ENCODE measurements at regions not wholly inside any gene's neighbourhood (a gene's known extent, or its start where the extent isn't known, plus 50 kb on each side); places are given as distances from the start of the nearest gene placed in this dataset.

- no peak for DNase-seq
These were observed 130.0 kb upstream of the MAOA start for GRCh38 chrX:43525901-43526610.

DNA sequence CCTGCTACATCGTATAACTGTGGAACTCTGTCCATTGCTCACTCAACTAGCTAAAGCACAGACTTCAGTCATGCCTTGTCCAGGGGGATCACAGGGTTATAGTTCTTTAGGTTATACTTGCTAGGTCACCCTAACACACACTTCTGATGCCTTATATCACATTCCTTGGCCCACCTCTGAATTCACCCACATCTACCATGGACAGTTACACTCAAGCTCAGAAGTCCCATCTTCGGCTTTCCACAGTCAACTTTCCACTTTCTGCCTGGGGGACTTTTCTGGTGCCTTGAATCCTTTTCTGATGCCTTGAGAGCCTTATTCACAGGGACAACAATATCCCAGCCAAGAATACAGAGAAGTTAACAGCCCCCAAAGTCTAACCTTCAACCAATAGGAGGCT lies 129.2 kb upstream of the MAOA start:
- DNase-seq, result no peak

- no peak for DNase-seq
These were observed 128.3 kb upstream of the MAOA start for GRCh38 chrX:43527801-43528200.

DNA sequence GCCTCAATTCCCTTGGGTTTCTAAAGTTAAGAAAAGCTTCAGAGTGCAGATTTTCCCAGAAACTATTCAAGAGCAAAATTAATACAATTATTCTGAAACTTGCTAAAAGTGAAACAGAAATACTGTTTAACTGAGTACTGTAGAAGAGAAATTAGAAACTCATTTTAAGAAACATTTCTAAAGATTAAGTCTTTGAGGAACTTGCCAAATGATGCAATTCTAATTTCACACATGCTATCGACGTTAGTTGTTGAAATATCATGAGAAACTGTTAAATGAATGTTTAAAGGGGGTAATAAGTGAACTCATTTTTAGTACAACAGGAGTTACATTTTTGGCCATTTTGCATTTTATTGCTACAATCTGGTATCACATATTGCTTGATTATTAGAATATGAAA lies 125.3 kb upstream of the MAOA start:
- DNase-seq, result no peak

- DNase-seq, result no peak
These were observed 115.8 kb upstream of the MAOA start for GRCh38 chrX:43540318-43540717.

DNA sequence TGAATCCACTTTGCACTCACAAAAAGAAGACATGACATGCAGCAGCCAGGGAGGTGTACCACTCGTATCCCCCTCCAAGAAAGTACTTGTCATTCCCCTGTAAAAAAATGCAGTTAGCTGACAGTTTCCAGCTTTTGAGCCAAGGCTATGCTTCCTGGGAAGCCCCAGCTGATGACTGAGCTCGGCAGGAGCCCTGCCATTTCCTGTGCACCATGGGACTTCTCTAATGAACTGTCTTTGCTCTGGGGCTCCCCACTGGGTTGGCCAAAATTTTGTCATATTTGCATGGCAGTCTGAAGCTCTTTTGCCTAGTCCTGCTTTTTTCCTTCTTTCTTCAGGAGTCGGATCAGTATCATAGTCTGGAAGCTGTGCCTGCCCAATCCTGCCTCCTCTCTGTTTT lies 104.5 kb upstream of the MAOA start:
- peak; percentile 59 for DNase-seq

GRCh38 chrX:43552156-43552555 lies 103.9 kb upstream of the MAOA start:
- no peak for DNase-seq

DNA sequence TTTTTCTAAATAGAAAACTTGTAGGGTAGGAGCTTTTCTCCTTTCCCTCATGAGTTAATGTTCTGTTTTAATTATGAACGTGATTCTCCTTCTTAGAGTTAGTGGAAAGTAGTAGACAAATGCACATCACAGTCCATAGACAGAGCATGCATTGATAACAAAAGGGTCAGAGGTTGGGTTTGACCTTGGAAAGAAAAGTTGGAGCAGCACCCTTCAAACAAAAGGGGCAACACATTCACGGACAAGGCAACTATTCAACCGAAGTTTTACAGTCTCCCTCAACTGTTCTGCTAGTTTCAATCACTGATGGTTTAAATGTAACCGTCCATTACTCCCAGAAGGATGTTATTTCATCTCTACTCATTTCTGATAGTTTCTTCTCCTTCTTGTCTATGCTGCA lies 103.4 kb upstream of the MAOA start:
- DNase-seq, result no peak

DNA sequence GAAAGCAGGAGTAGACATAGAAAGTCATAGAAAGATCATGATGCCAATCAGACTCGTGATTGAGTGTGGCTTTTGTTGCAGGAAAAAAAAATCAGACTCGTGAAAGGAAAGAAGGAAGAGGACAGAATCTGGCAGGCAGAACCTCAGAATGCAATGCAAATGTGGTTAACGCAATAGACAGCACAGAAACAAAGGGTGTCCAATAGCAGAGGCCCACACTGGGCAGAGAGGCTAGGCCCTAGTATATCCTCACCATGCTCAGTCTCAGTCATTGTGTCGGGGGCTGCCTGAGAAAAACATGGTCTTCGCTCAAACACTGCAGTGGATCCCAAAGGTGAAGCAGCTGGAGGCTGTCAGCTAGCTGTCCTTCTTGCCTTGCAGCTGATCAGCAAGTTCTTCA lies 102.8 kb upstream of the MAOA start:
- DNase-seq, result no peak

DNA sequence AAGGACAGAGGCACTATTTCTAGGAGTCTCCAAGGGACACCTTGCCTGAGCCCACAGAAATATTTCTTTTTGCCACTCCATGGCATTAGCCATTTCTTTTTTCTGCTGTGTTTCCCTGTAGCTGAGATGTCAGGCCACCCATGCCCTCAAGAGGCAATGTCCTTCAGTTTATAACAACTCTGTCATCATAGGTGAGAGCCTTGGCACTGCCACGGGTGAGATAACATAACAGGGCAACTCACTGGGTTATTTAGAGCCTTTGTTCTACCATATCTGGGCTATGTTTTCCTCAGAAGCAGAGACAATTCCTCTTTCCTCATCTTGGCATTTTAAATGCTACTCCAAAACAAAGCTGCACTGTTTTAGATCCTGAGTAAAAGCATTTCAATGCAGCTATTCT lies 99.9 kb upstream of the MAOA start:
- DNase-seq, result no peak

- peak; percentile 59 for DNase-seq
These were observed 98.3 kb upstream of the MAOA start for GRCh38 chrX:43557792-43558191.

GRCh38 chrX:43559644-43560043 lies 96.5 kb upstream of the MAOA start:
- DNase-seq, result peak; percentile 75

GRCh38 chrX:43560247-43560946 lies 95.7 kb upstream of the MAOA start:
- no peak for DNase-seq

GRCh38 chrX:43562372-43562771 lies 93.7 kb upstream of the MAOA start:
- DNase-seq, result no peak

GRCh38 chrX:43564953-43565352 lies 91.1 kb upstream of the MAOA start:
- DNase-seq, result no peak

DNA sequence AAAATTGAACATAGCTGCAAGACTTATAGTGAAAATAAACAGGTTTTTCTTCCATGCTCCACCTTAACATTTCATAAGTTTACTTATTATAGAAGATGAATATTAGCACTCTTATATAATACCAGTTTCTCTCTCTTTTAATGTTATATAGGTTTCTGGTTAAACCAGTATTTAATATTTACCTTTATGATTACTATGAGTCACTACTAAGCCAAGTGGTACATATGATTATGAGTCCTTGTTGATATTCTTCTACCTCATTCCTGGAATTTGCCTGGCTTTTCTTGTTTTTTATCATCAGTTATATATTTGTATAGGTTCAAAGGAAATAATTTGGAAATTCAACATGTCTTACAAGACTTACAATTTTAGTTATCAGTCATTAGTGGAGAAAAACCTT lies 89.9 kb upstream of the MAOA start:
- DNase-seq, result no peak

DNA sequence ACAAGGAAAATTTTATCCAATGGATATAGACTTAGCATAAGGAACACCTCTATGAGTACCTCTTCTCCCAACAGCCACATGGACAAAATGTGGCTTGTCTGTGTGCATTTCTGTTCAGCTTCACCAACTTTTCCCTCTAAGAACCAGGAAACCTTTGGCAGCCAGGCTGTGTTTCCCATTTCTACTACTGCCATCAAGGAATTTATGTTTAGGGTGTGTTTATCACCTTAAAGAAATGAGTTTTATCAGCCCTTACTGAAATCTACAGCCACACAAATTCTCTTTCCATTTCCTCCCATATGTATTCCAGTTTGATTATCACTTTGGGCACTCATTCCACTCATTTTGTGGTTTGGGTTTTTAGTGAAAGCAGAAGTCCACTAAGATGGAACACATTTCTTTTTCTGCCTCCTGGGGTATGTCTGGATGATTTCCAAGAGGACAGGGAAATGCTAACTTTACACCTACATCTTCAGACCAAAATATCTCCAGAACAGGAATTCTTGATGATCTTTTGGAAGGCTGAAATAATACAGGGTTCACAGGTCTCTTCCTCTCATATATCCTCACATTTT lies 82.6 kb upstream of the MAOA start:
- DNase-seq, result no peak

GRCh38 chrX:43580621-43581020 lies 75.5 kb upstream of the MAOA start:
- DNase-seq, result no peak

- no peak for DNase-seq
These were observed 74.9 kb upstream of the MAOA start for GRCh38 chrX:43581167-43581566.

DNA sequence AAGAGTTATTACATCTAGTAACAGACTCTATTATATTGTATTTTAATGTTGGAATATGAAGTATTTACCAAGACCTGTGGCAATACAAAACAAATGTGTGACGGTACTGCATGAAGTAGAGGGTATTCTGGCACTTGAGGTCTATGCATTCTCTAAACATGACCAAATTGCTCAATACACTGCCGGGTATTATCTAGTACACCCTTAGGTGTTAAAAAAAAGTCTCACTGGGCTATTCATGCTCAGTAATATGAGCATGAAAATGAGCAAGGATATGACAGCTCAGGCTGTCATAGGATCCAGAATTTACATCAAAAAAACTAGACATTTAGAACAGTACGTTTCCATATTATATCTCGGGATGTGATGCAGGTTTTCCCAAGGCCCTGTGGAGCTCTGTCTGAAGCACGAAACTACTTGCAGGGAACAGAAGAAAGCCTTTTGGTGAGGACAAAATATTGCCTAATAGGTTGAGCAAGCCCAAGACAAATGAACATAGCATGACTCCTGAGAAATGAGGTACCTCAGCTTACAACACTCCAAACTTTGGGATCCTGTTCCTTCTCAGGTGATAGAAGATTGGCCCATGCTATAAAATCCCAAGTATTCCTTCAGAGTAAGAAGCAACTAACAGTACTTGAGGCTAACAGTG lies 74.1 kb upstream of the MAOA start:
- DNase-seq, result no peak

DNA sequence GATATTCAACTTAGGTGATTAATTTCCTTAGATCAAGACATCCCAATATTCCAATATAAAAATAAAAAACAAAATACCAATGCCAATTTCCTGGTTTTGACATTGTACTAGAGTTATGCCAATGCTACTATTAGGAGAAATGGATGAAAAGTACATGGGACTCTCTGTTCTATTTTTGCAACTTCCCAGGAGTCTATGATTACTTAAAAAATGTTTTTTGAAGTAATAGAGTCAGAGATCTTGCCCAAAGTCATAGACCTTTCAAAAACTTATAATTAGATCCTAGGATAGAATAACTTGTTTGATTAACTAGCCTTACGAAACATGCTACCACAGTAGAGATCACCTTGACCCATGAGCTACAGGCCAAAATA lies 73.6 kb upstream of the MAOA start:
- DNase-seq, result no peak

- DNase-seq, result no peak
These were observed 70.2 kb upstream of the MAOA start for GRCh38 chrX:43585922-43586321.

DNA sequence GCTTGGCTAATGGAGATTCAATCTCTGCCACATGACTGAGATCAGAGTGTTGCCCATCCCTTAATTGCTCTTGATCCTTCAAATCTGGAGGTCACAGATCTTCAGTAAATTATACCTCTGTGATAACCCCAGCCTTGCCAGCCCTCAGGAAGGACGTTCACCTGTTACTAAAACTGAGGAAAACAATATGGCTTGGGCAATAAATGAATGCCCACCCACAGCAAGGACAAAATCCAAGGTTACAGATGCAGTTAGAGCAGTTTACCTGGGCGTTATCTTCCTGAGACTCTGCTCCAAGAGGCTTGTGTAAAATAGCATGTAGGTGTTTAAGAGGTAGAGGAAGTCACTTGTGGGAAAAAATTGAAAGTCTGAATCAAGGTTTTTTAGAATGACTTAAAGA lies 69.3 kb upstream of the MAOA start:
- DNase-seq, result no peak

- DNase-seq, result no peak
These were observed 66.4 kb upstream of the MAOA start for GRCh38 chrX:43589735-43590134.

Data from islet precursor cell (in vitro differentiated cells).